ENCODE measurements at regions not wholly inside any gene's neighbourhood (a gene's known extent, or its start where the extent isn't known, plus 50 kb on each side); places are given as distances from the start of the nearest gene placed in this dataset.

DNA sequence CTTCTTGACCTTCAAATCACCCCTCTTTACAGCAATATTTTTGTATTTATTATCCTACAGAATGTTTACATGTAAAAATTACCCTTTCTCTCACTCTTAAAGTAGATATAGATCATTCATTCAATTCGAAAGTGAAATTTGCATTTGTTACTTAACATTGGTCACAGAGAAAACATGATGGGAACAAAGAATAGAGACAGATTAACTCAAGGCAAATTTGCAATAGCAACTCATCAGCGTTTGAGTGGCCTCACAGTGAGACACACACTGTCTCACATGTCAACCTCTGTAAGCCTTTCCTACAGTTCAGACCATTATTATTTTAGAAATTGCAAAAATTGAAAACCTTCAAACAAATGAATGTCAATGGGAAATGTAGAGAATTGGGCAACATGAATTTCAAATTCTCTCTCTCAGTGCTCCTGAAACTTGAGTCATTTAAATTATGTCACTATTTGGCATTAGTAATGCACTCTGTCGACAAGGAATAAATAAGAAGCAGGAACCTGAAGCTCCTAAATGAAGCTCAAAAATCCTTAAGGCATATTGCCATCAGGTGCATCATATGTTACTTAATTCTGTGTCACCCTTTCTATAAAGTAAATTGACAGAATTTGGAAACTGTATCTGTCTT, 148.3 kb upstream of the ANXA10 start:
- Histone ChIP-seq H3K27ac (ENCODE audit: control insufficient read depth, insufficient read depth, low read length) (no peak overlapping the region), H3K79me2 (ENCODE audit: control insufficient read depth, insufficient read depth, low read length) (no peaks in the 10 kb centered on the region), H4K20me1 (ENCODE audit: control insufficient read depth, extremely low read depth, insufficient read depth, low read length) (no peaks in the 10 kb centered on the region), H3K9me1 (ENCODE audit: control insufficient read depth, extremely low read depth, insufficient read depth, low read length) (no peaks in the 10 kb centered on the region), H3K9me3 (ENCODE audit: control insufficient read depth, low read depth, low read length) (no peaks in the 10 kb centered on the region), H3K36me3 (ENCODE audit: control insufficient read depth in 2 of 2, extremely low read depth in 1 of 2, insufficient read depth in 2 of 2, low read length in 2 of 2) (no peaks in the 10 kb centered on the region), H3K9ac (ENCODE audit: control insufficient read depth, extremely low read depth, insufficient read depth, low read length) (no peak overlapping the region), H3K27me3 (ENCODE audit: control insufficient read depth, extremely low read depth, insufficient read depth, low read length) (no peaks in the 10 kb centered on the region), H2AFZ (ENCODE audit: control insufficient read depth, low read length) (no peak overlapping the region), H3K4me2 (ENCODE audit: control insufficient read depth, extremely low read depth, insufficient read depth, low read depth, low read length) (no peak overlapping the region), H3K4me3 (ENCODE audit: control insufficient read depth in 2 of 3, extremely low read depth in 1 of 3, insufficient read depth in 2 of 3, low read depth in 1 of 3, low read length in 3 of 3) (no peak overlapping the region), H3K4me1 (ENCODE audit: control insufficient read depth, extremely low read depth, insufficient read depth, low read length) (no peaks in the 10 kb centered on the region)
- FAIRE-seq (no peak), DNase-seq (ENCODE audit: low read depth, low spot score) (no peak)
- dilution Hi-C loops (cut with MboI; ENCODE audit: extremely low pct_ligation_motif_present, low sequenced_read_pairs): no loop called here
- no peak for TF ChIP-seq EZH2 (IDR thresholded peaks at IDR 0.05; ENCODE audit: low read length)
- TF ChIP-seq, protein P1, sequence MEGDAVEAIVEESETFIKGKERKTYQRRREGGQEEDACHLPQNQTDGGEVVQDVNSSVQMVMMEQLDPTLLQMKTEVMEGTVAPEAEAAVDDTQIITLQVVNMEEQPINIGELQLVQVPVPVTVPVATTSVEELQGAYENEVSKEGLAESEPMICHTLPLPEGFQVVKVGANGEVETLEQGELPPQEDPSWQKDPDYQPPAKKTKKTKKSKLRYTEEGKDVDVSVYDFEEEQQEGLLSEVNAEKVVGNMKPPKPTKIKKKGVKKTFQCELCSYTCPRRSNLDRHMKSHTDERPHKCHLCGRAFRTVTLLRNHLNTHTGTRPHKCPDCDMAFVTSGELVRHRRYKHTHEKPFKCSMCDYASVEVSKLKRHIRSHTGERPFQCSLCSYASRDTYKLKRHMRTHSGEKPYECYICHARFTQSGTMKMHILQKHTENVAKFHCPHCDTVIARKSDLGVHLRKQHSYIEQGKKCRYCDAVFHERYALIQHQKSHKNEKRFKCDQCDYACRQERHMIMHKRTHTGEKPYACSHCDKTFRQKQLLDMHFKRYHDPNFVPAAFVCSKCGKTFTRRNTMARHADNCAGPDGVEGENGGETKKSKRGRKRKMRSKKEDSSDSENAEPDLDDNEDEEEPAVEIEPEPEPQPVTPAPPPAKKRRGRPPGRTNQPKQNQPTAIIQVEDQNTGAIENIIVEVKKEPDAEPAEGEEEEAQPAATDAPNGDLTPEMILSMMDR (optimal IDR thresholded peaks at IDR 0.05 in 1 of 3, IDR thresholded peaks at IDR 0.05 in 1 of 3, conservative IDR thresholded peaks at IDR 0.05 in 1 of 3; ENCODE audit: extremely low read depth in 1 of 3, insufficient read depth in 2 of 3, low read length in 3 of 3): no peak

DNA sequence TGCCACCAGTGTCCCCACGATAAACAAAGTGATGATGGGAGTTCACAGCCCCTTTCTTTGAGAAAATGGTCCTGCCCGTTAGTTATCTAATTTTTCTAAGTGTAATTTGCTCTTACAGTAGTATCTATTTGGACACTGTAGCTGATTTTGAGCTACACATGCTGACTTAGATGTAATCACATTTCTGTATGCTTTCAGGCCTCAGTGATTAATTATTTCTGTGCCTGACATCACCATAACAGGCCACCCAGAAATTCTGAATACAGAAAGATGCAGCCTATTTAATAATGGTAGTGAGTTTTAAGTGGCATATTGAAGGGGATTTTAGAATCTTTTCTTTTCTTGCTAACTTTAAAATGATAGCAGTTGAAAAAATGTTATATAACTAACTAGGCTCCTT, 147.6 kb upstream of the ANXA10 start:
- DNase-seq (ENCODE audit: low read depth, low spot score): no peak
- dilution Hi-C loops (cut with MboI; ENCODE audit: extremely low pct_ligation_motif_present, low sequenced_read_pairs): no loop called here
- no peak overlapping the region for H3K4me2 ChIP-seq (ENCODE audit: control insufficient read depth, extremely low read depth, insufficient read depth, low read depth, low read length)

More for the DNA sequence above, 147.6 kb upstream of the ANXA10 start:
- Histone ChIP-seq H3K36me3 (ENCODE audit: control insufficient read depth in 2 of 2, extremely low read depth in 1 of 2, insufficient read depth in 2 of 2, low read length in 2 of 2) (no peaks in the 10 kb centered on the region), H3K4me1 (ENCODE audit: control insufficient read depth, extremely low read depth, insufficient read depth, low read length) (no peaks in the 10 kb centered on the region), H2AFZ (ENCODE audit: control insufficient read depth, low read length) (no peak overlapping the region), H3K79me2 (ENCODE audit: control insufficient read depth, insufficient read depth, low read length) (no peaks in the 10 kb centered on the region), H4K20me1 (ENCODE audit: control insufficient read depth, extremely low read depth, insufficient read depth, low read length) (no peaks in the 10 kb centered on the region), H3K9me3 (ENCODE audit: control insufficient read depth, low read depth, low read length) (no peaks in the 10 kb centered on the region), H3K27me3 (ENCODE audit: control insufficient read depth, extremely low read depth, insufficient read depth, low read length) (no peaks in the 10 kb centered on the region), H3K27ac (ENCODE audit: control insufficient read depth, insufficient read depth, low read length) (no peak overlapping the region), H3K4me3 (ENCODE audit: control insufficient read depth in 2 of 3, extremely low read depth in 1 of 3, insufficient read depth in 2 of 3, low read depth in 1 of 3, low read length in 3 of 3) (no peak overlapping the region), H3K9ac (ENCODE audit: control insufficient read depth, extremely low read depth, insufficient read depth, low read length) (no peak overlapping the region), H3K9me1 (ENCODE audit: control insufficient read depth, extremely low read depth, insufficient read depth, low read length) (no peaks in the 10 kb centered on the region)
- FAIRE-seq: no peak
- TF ChIP-seq, protein P1 (optimal IDR thresholded peaks at IDR 0.05 in 1 of 3, IDR thresholded peaks at IDR 0.05 in 1 of 3, conservative IDR thresholded peaks at IDR 0.05 in 1 of 3; ENCODE audit: extremely low read depth in 1 of 3, insufficient read depth in 2 of 3, low read length in 3 of 3): no peak

All from keratinocyte (primary cell).